GM12874 (cell line): ENCODE measurements at regions not wholly inside any gene's neighbourhood (a gene's known extent, or its start where the extent isn't known, plus 50 kb on each side); places are given as distances from the start of the nearest gene placed in this dataset.

Experiments used
- CTCF ChIP-seq: IDR thresholded peaks from 2 replicates; pipeline ENCODE4 v1.5.1; 2011; ENCODE audit warnings: low read depth, mild to moderate bottlenecking, control low read depth, low read length, moderate library complexity; ENCODE audit not compliant: insufficient read depth

GRCh38 chr6:134724771-134725340 lies 225.0 kb downstream of the ALDH8A1 start:
- no peak for TF ChIP-seq CTCF

GRCh38 chr6:134723081-134723871 lies 226.6 kb downstream of the ALDH8A1 start:
- TF ChIP-seq CTCF, result no peak

- TF ChIP-seq CTCF, result no peak
Observed at GRCh38 chr6:134722200-134722870, 227.6 kb downstream of the ALDH8A1 start.

GRCh38 chr6:134721060-134721405 lies 228.9 kb downstream of the ALDH8A1 start:
- TF ChIP-seq CTCF, result no peak

- TF ChIP-seq CTCF, result no peak
Observed at GRCh38 chr6:134720353-134721059, 229.4 kb downstream of the ALDH8A1 start.

GRCh38 chr6:134719911-134720310 lies 230.0 kb downstream of the ALDH8A1 start:
- TF ChIP-seq CTCF, result no peak

GRCh38 chr6:134719286-134719685 lies 230.6 kb downstream of the ALDH8A1 start:
- no peak for TF ChIP-seq CTCF
